Stimulated activated CD8-positive, alpha-beta memory T cell treated with anti-CD3 and anti-CD28 coated beads, Interleukin-12 subunit alpha, Interleukin-12 subunit beta, amount 100 ng/mL, for 1 hour (primary cell): ENCODE measurements at regions not wholly inside any gene's neighbourhood (a gene's known extent, or its start where the extent isn't known, plus 50 kb on each side); places are given as distances from the start of the nearest gene placed in this dataset.

ENCODE experiments used
- DNase-seq: peaks from one replicate; pipeline ENCODE4 v3.0.0-alpha.2; 2020; ENCODE audit warnings: low read depth

DNA sequence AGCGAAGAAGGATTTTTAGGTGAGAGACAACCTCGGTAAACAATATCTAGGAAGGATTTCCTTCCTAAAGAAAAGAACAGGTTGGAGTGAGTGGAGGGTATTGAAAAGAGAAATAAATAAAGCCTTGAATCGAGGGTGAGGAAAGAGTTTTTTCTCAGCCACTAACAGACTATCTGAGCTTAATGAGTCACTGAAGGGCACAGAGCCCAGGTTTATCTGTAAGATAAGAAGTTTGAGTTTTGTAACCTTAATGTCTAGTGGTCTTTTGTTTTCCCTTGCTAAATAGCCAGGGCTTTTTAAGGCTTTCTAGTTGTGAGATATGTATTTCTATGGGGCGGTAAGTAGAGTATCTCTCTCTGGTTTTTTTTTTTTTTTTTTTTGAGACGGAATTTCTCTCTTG lies 394.5 kb upstream of the KIRREL3 start:
- DNase-seq = no peak

DNA sequence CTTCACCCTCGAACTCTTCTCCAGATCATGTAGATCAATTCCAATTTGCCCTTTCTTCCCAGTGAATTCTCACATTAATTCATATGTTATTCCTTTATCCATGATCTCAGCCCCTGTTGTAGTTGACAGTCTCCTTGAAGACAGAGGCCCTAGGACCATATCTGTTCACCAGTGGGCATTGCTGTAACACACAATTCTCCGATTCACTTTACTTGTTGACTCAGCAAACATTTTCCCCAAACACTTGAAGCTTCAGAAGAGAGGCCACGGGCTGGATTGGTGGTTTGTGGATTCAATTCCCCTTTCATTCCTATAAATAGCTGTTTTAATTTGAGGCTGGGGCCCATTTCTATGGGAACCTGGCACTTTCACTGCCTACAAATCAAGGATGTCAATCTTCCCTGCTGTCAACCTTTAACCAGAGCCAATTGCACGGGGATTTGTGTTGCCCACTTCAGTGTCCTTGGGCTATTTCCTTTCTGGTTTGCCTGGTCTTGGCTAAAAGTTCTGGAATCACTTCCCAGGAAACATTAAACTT lies 393.0 kb upstream of the KIRREL3 start:
- DNase-seq = no peak

DNA sequence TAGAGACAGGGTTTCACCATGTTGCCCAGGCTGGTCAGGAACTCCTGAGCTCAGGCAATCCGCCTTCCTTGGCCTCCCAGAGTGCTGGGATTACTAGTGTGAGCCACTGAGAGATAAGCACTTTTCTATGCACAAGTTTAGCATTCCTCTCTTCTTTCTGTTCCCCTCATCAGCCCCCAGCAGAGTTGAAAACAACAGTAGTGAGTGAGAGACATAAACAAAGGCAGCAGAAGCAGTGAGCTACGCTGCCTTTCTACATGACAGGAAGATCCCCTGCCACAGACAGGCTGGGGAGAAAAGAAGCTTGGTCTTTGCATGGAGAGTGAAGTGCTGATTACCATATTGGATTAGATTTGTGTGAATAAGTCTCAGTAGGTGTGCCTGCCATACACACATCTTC lies 392.0 kb upstream of the KIRREL3 start:
- no peak for DNase-seq

DNA sequence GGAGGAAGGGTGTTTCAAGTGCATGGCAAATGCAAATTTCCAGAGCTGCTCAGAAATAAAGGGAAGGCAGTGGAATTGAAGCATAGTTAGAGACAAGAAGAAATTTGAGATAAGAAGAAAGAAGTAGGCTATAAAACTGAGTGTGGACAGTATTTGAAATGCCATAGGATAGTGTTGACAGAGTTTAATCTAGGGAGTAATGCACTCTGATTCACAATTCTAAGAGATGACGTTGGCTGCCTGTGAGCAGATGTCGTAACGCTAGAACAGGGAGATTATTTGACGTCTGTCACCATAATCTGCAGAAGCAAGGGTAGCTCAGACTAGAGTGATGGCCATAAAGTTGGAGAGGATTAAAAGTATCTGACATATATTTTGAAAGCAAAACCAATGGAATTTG lies 389.9 kb upstream of the KIRREL3 start:
- no peak for DNase-seq

DNA sequence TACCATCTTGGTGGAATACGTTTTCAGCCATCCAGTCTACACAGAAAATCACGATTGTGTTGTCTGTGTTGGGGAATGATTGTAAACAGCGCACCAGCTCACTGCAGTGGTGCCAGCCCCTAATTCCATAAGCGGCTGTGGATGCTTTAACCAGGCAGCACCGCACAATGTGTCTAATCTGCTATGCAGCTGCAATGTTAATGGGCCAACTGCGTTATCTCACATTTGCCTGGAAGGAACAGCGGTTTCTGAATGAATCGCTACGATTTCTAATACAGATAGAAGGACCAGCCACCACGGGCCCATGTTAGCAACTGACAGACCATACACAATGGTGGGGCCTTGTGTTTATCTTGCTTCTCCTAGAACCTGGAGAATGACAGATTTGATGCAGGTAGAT lies 384.5 kb upstream of the KIRREL3 start:
- DNase-seq = no peak

DNA sequence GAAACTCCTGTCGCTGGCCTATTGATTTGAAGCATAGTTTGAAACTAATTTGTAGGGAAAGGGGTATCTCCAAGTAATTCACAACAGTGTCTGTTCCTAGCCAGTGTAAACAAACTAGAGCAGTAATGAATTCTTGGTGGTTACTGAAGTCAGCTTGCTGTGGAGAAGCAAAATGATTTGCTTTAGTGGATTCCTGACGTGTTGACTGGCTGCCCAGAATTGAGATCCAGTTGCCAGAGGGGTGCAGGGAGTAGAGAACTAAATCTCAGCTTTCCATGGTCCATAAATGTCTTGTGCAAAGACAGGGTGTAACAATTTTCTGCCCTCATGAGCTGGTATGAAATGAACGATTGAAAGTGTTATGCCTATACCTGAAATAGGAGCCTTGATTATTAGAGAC lies 382.5 kb upstream of the KIRREL3 start:
- DNase-seq = no peak

DNA sequence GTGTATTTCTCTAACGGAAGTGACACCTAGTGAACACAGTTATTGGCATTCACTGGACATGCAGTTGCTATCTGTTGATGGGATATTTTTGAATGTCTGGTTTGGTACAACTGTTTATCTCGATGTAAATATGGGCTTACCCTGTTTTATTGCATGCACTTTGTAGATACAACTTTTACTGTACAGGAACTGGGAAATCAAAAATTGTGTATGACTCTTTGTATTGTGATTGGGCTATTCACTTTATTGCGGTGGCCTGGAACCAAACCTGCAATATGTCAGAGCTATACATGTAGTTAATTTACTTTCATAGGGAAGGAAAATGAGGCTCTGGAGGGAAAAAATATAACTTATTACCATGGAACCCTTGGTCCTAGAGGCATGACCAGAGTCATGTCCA lies 380.7 kb upstream of the KIRREL3 start:
- DNase-seq = no peak

DNA sequence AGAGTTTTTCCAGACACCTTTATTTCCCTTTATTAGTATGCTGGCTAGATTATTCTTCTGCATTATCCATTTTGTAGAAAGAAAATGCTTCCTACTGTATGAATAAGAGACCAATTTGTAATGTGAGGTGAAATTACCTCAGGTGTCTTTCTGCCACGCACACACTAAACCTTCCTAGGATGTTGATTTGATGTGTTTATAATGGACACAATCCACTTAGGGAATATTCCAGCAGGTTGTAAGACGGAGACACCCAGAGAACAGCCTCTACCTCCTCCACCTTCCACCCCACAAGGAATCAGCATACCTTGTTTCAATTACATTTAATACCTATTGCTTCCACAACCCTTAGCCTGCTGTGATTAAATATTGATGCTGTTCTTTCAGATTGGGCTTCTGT lies 379.1 kb upstream of the KIRREL3 start:
- DNase-seq = no peak

DNA sequence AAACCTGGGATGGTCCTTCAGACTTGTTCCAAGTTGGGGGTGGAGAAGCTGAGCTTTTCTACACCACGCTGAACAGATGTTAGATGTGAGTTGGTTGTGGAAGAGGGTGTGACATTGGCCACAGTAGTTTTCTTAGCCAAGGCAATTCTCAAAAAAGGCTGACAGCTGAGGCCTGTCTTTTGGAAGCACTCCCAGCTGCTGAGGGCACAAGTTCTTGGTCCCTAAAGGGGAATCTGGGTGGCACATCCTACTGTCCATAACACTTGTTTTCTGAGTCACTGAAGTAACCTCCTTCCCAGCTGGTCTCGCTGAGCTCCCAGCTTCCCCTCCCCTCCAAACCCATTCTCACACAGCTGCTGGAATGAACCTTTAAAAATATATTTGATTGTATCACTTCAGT lies 375.7 kb upstream of the KIRREL3 start:
- DNase-seq = no peak

DNA sequence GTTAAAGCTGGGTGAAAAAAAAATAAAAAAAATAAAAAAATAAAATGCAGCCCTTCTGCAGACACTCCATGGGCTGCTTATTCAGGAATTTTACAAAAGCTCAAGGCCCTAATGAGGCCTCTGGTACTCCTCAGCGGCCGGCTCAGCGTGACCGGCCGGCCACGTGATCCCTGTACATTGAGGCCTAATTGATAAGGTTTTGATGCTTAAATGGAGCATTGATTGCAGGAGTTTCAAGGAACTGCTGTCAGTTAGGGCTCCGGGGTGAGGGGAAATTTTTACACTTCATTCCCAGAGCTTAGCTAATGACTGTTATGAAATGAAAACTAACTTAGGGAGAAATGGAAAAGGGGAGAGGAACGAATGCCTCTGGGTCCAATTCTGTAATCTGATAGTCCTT lies 368.8 kb upstream of the KIRREL3 start:
- DNase-seq = no peak

DNA sequence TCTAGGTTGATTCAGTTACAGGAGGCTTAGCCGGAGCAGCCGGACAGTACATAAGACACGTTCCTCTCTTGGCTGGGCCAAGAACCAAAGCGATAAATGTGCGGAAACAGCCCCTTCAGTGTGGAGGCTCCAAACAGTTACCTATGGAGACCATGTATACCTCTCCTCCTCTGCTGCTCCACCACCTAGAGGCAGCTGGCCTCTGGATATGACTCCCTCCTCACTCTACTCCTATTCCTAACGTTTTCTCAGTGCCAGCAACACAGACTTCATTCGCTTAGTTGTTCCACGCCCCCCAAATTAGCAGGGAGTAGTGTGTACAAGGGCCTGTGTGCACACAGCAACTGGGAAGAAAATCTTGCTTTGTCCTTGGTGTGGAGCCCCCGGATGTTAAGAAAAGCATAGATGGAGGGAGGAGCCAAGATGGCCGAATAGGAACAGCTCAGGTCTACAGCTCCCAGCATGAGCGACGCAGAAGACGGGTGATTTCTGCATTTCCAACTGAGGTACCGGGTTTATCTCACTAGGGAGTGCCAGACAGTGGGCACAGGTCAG lies 362.3 kb upstream of the KIRREL3 start:
- no peak for DNase-seq

DNA sequence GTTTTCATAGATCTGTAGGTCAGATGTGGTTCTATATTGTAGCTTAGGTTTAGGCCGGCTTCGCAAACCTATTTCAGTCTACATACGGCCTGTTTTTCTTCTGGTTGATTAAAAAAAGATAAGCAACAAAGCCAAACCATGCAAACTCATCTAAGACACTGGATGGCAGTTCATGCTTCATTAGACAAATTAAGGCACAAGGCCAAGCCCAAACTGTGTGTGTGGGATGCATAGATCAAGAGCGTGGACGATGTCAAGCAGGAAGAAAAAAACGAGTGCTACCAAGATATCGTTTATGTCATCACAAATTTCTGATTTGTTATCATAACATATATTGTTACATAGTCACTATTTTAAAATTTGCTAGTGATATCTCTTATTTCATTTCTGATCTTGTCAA lies 357.6 kb upstream of the KIRREL3 start:
- no peak for DNase-seq

DNA sequence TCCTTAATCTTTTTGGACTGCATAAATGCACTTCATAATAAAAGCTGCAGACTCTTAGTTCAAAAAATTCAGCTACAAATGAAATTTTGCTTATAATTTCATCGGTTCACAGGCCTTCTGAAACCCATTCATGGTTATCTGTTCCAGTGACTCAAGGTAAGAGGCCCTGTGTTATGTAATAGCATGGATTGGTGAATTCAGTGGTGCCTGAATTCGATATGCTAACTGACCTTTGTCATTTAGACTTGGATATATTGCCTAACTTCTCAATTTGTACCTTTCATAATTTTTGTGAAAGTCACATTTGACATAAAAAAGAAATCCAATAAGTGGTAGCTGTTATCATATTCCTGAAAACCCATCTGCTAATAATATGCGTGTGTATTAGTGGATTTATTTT lies 349.9 kb upstream of the KIRREL3 start:
- DNase-seq = no peak

DNA sequence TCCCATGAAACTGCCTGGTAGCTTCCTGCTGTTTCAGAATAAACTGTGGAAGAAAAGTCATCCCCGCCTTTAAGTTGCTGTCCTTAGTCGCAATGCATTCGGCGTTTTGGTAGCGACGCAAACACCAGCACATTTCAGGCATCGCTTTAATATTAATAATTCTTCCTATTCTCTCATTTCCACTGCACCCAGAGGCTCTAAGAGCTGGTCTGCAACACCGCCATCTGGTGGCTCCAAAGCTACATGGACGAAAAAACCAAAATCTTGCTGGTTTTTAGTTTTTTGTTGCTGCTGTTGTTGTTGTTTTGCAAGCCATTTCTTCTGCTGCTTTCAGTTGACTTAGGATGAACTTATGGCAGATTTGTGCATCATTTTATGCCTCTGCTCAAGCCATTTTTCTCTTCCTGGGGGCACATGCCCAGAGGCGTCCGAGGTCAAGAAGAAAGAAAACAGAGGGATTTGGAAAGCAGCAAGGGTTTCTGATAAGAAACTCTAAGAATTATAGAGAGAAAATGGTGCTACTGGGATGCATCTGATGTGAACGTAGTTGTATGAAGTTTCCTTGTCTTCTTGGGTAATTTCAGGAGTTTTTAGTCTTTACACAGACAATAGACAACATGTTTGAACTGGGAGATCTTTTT lies 345.4 kb upstream of the KIRREL3 start:
- DNase-seq = no peak

DNA sequence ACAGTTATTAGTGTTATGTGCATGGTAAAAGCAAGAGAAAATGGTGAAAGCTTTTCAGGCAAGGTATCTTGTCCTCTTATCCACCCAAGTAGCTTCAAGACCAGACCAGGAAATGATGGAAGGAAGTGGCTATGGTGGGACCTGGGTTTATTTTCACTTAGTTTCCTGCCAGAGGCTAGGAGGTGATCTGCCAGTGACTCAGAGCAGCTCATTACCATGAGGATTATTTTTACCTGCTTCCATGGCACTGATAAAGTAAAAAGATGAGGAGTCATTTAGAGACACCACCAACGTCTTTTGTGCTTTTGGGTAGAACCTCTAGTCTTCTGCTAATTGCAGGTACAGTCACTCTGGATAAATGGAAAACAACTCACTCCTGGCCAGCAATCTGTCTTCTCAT lies 339.9 kb upstream of the KIRREL3 start:
- DNase-seq = no peak

DNA sequence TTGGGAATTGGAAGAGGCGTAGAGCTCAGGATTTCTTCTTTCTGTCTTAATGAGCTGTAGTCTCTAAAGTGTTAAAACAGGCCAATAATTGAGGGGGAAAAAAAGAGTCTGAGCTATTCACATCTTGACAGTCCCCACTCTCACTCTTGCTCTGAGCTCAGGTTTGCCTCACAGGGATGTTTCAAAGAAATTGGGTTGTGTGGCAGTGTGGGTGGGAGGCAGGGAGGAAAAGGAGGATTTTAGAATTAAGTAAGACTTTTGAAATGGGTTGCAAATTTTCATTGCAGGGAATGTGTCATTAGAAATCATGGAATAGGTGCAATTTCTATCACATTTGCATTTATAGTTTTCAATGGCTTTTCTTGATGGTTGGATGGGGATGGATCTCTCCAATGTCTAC lies 338.8 kb upstream of the KIRREL3 start:
- no peak for DNase-seq

DNA sequence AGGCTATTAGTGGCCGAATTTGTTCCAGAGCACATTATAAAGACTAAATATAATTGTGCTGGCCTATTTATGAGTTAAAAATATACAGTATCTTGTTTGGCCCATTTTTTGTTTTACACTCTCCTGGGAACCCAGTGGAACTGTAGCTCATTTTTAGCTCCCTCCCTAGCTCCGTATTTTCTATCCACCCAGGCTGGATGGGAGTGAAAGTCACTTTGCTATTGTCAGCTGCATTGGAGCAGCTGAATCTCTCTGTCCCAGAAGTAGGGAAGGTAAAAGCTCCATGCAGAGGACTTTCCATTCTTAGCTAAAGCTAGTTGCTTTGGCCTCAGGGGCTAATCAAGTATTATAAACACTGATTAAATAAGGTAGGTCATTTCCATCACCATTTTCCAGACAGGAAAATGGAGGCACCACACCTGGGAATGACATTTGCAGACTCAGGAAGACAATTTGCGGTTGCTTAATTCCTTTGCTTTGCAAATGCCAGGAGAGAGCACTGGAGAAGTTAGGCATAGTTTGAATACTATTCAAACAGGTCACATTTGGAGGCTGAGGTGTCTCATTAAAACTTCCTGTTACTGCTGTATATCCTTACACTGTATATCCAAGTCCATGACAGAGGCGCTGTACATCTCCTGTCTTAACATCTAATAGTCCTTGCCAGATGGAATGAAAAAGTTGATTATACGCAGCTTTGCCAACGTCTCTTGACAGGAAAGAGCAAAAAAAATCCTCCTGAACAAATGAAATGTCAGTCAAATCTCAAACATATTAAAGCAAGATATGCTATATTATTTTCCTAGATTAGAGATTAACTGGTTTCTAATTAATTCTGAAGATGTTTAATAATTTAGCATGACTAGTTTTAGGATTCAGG lies 338.1 kb upstream of the KIRREL3 start:
- DNase-seq = no peak

DNA sequence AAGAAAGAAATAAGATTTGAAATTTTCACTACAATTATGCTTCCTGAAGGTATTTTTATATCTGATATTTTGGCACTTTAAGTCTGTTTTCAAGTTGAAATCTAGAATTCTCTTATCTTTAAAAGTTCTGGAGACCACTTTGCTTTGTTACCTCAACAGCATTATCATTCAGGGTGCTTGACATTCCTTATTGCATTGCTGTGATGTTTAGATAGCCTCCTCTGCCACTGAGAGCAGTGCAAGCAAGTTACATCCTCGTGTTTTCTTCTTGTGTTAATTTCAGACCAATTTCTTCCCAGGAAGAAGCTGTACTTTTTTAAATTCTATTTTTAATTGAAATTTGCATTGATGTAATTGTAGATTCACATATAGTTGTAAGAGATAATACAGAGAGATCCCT lies 333.9 kb upstream of the KIRREL3 start:
- DNase-seq = no peak

DNA sequence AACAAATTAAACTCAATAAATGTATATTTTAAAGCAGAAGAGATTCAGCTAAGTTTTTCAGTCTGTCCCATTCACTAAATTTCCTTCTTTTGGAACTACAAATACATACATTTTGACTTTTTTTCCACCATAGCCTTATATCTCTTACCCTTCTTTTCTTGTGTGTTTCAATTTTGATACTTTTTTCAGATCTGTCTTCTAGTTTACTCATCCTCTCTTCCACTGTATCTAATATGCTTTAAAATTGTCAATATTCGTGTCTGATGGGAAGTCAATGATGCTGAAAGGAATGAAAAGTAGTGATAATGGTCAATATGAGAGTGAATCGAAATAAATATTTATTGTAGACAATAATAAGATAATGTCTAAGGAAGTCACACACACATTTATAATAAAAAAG lies 332.3 kb upstream of the KIRREL3 start:
- no peak for DNase-seq

DNA sequence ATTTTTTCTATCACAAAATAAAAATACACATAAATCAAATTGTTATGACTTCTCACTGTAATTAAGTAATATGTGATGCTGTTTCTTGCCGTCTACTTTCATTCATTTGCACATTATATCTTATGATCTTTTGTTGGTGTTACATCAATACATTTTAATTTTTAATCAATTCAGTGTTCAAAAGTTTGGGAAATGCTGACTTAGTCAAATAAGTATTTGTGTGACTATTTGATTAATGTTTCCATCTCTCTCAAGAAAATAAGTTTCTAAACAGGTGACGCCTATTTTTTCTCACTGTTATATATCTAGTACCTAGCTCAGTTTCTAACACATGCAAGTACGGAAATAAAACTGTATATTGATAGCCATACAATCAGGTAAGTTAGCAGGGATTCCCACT lies 329.5 kb upstream of the KIRREL3 start:
- DNase-seq = no peak

DNA sequence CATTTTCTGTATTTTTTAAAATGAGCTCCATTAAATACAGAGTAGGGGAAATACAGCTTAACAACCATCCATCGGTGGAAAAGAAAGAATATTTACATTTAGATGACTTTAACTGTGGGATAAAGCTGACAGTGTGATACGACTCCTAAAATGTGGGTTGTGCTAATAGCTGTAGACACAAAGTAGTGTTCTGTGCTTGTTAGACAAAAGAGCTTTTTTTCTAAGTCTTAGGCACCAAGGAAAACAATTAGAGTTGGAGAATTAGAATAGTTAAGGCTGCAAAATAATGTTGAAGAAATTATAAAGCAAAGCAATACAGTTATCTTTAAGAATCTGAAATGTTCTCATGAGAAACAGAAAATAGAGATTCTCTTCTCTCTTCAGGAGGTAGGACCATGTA lies 307.7 kb upstream of the KIRREL3 start:
- DNase-seq = no peak

DNA sequence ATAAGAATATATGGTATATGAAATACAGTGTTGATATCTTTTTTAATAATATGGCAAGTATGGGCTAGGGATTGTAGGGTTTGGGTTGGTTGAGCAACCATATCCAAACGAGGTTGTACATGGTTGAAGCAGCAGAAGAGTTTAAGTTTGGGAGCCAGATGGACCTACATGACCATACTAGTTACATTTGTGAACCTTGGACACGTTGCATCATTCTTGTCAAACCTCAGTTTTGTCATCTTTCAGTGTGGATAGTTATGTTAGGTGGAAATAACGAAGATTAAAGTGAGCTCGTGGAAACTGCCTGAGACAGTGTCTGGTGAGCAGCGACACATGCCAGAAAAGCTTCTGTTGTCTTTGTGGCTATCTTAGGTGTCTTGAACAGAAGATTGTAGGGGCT lies 307.1 kb upstream of the KIRREL3 start:
- no peak for DNase-seq

DNA sequence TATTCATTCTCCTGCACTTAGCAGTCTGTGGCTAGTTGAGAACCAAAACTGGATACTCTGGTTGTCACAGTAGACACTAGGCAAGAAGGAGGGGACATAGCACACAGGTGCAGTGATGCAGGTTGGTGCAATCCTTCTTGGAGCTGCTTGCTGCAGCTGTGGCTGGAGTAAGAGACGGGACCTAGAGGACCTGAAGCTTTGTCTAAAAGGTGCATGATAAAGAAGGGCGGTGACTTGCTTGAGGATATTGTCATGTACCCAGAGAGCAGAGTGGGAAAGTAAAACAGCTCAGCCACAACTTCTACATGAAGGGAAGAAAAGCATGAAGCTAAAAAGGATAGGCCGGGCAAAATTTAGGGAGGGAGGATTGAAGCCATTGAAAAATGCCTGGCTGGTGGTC lies 304.1 kb upstream of the KIRREL3 start:
- no peak for DNase-seq
